NCI-H345 treated with DMSO at 0.1 percent for 48 hours (cell line): ENCODE measurements at regions not wholly inside any gene's neighbourhood (a gene's known extent, or its start where the extent isn't known, plus 50 kb on each side); places are given as distances from the start of the nearest gene placed in this dataset.

Experiments used
- DNase-seq: peaks from one replicate; lab custom pipeline; 2025; ENCODE audit not compliant: unreplicated experiment; lab: John Stamatoyannopoulos, UW

DNA sequence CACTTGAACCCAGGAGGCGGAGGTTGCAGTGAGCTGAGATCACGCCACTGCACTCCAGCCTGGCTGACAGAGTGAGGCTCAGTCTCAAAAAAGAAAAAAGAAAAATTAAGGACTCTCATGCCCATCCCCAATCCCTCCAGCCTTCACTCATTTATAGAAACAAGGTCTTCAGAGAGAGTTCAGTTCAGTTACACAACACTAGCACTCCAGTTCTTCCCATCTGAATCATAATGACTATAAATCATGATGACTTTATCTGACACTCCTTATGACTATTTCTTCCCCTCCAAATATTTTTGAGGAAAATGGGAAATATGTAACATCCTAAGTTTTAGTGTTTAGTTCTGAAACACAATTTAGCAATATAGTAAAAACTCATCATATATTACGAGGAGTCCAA, 107.4 kb upstream of the LSM8 start:
- no peak for DNase-seq

GRCh38 chr7:118078015-118078414, 105.9 kb upstream of the LSM8 start:
- no peak for DNase-seq

GRCh38 chr7:118079369-118079768, 104.6 kb upstream of the LSM8 start:
- DNase-seq, result no peak

GRCh38 chr7:118080947-118081346, 103.0 kb upstream of the LSM8 start:
- DNase-seq, result no peak

- DNase-seq, result no peak
These were observed 101.5 kb upstream of the LSM8 start for GRCh38 chr7:118082506-118082905.

GRCh38 chr7:118085000-118085399, 99.0 kb upstream of the LSM8 start:
- DNase-seq, result no peak

- DNase-seq, result no peak
These were observed 96.8 kb upstream of the LSM8 start for GRCh38 chr7:118087126-118087525.

DNA sequence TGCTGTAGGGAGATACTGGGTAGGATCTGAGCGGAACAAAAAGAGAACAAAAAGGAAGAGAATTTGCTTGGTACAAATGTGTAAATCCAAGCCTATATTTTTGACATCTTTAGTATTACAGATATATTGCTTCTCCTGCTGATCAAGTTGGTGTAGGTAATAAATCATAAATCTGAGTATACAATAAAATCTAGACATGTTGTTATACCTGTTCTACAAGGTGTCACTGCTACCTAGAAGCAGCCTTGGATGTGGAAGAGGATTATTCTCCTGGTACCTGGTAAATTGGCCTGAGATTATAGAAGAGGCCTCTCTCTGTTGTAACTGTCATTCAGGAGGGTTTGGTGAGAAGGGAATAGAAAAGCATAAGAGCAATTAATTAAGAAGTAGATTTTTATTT, 89.9 kb upstream of the LSM8 start:
- DNase-seq, result no peak

- peak; percentile 45 for DNase-seq
These were observed 79.0 kb upstream of the LSM8 start for GRCh38 chr7:118104812-118105441.

DNA sequence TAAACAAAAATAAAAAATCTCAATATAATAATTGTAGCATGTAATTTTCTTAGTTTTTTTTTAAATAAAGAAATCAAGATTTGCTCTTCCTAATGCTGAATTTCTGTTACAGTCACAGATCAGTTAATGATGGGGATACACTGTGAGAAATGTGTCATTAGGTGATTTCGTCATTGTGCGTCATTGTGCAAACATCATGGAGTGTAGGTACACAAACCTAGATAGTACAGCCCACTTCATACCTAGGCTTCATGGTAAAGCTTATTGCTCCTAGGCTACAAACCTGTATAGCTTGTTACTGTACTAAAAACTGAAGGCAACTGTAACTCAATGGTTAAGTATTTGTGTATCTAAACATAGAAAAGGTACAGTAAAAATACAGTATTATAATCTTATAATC, 74.4 kb upstream of the LSM8 start:
- DNase-seq, result peak; percentile 5

- no peak for DNase-seq
These were observed 73.6 kb upstream of the LSM8 start for GRCh38 chr7:118110178-118110925.

DNA sequence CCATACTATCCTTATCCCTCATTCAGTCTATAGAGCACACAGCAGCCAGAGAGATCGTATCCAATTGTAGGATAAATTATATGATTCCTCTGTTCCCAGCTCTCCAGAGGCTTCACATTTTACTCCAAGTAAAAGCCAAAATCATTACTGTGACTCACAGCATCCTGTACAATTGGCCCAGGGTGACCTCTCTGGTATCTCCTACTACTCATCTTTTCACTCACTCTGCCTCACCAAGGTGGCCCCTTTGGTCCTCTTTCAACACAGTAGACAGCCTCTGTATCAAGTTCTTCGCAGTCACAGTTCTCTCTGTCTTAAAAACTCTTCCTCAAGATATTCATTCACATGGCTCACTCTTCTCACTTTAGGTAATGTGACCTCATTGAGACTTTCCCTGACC, 72.6 kb upstream of the LSM8 start:
- DNase-seq, result no peak

DNA sequence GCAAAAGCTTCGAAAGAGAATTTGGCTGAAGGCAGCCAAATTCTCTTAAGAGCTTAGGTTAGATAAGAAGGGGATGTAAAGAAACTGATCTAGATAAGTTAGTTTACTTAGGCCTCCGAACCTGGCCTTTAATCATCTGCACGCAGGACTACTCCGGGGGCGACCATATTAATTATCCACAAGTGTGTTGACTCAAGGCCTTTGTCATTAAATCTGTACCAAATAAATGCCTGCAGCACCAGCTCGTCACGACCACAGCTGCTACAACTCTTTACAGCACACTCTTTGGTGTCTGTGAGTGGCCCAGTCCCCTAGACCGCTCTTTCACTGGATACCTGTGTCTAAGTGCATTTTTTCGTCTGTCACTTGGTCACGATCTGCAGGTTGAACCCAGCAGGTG, 69.8 kb upstream of the LSM8 start:
- no peak for DNase-seq

GRCh38 chr7:118129041-118129795, 54.7 kb upstream of the LSM8 start:
- no peak for DNase-seq

- DNase-seq, result no peak
These were observed 51.2 kb upstream of the LSM8 start for GRCh38 chr7:118132764-118133163.
